NCI-H2107 (cell line): ENCODE measurements at regions not wholly inside any gene's neighbourhood (a gene's known extent, or its start where the extent isn't known, plus 50 kb on each side); places are given as distances from the start of the nearest gene placed in this dataset.

Experiments
- DNase-seq: peaks from one replicate; lab custom pipeline; 2025; lab: John Stamatoyannopoulos, UW

- no peak for DNase-seq
Measured at GRCh38 chr1:221371705-221372104, 370.2 kb downstream of the DUSP10 start.

- DNase-seq: no peak
Measured at GRCh38 chr1:221373795-221374194, 368.1 kb downstream of the DUSP10 start.

GRCh38 chr1:221376286-221376685 is 365.6 kb downstream of the DUSP10 start:
- no peak for DNase-seq

GRCh38 chr1:221381910-221382623 is 359.8 kb downstream of the DUSP10 start:
- DNase-seq: no peak

- no peak for DNase-seq
Measured at GRCh38 chr1:221392453-221392852, 349.4 kb downstream of the DUSP10 start.

GRCh38 chr1:221394011-221394544 is 347.8 kb downstream of the DUSP10 start:
- no peak for DNase-seq

- no peak for DNase-seq
Measured at GRCh38 chr1:221396526-221396925, 345.4 kb downstream of the DUSP10 start.

GRCh38 chr1:221397141-221397540 is 344.7 kb downstream of the DUSP10 start:
- no peak for DNase-seq

DNA sequence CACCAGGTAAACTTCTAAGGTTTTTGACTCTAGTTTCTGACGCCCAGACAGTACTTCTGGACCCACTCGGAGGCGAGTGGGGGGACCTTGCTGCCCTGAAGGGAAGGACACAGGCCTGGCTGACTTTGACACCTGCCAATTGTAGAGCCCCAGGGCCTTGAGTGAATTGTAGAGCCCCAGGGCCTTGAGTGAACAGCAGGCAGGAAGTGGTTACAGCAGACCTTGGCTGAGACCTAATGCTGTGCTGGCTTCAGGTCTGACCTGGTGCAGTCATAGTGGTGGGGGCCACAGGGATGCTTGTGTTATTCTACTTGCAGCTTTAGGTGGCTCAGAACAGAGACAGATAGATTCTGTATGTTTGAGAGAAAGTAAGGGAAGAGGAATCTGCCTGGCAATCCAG is 344.3 kb downstream of the DUSP10 start:
- no peak for DNase-seq

- DNase-seq: no peak
Measured at GRCh38 chr1:221405146-221405545, 336.7 kb downstream of the DUSP10 start.

- DNase-seq: no peak
Measured at GRCh38 chr1:221408117-221408803, 333.6 kb downstream of the DUSP10 start.

- no peak for DNase-seq
Measured at GRCh38 chr1:221411283-221411682, 330.6 kb downstream of the DUSP10 start.

DNA sequence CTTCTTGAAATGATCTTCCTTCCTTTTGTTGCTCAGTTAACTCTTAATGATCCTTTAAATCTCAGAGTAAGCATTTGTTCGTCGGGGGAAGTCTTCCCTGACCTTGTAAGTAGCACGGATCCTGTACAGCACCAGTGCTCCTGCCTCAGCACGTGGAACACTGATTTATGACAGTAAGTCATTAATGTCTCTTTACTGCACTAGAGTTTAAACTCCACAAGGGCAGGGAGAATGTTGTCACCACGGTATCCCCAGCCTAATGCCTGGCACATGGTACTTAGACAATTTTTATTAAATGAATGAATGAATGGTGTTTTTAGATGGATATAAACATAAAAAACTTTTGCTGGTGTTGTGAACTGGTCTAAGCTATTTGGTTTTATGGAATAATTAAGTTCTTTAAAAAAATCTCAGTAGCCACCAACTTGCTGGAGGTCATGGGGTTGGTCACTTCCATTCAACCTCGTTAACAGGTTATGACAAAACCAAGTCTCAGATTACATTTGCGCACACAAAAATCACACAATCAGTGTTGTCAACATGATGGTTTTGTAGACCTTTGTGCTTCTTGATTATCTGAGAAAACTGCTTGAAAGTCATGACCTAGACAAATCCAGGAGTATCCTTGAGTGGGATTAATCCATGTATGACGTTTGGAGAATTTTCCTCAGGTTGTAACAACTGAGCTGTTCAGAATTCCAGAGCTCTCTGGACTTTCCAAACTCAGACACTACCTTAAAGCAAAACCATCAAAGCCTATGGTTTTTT is 326.9 kb downstream of the DUSP10 start:
- DNase-seq: no peak

DNA sequence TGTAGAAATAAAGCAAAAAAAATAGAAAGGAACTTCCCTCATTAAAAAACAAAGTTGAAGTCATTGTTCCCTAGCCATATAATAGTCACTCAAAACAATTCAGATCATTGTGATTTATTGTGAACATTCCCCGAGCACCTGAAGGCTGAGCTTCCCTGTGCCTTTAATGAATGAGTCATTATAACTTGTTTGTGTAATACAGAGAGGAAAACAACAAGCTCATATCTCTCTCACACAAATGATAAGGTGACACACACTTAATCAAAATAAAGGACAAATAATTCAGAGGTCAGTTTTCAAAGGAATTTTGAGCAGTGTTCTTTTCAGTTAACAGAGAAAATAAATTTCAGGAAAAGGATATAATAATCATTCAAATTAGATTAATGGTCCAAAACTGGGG is 326.2 kb downstream of the DUSP10 start:
- DNase-seq: no peak

DNA sequence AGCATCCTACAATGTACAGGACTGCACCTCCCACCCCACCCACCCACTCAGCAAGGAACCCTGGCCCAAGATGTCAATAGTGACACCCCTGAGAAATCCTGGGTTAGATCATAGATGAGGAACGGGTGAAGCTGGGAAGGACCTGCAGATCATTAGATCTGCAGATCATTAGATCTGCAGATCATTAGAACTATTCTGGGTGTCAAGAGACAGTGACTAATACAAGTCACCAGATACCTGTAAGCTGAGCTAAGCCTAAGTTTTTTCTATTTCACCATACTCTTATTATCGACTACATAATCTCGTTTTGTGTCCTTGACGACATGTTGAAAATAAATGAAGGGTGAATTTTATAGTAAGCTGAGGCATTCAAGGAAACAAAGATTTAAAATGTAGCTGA is 325.7 kb downstream of the DUSP10 start:
- no peak for DNase-seq

GRCh38 chr1:221416723-221417122 is 325.2 kb downstream of the DUSP10 start:
- no peak for DNase-seq

DNA sequence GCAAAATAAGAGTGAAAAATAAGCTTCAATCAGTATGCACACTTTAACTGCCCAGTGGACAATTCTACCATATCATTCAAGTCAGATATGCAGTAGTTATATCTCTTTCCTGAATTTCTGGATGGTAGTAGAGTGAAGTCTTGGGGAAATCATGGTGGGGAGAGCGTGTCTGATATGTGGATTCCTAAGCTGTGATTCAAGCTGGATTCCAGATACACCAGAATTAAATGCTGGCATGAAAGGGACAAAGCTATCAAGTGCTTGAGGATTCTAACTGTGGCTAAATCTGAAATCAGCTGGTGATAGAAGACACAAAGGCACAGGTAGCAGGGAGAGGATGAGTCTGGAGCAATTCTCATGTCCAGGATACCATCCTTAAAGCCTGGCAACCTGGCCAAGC is 323.5 kb downstream of the DUSP10 start:
- no peak for DNase-seq

GRCh38 chr1:221419513-221420095 is 322.3 kb downstream of the DUSP10 start:
- no peak for DNase-seq

DNA sequence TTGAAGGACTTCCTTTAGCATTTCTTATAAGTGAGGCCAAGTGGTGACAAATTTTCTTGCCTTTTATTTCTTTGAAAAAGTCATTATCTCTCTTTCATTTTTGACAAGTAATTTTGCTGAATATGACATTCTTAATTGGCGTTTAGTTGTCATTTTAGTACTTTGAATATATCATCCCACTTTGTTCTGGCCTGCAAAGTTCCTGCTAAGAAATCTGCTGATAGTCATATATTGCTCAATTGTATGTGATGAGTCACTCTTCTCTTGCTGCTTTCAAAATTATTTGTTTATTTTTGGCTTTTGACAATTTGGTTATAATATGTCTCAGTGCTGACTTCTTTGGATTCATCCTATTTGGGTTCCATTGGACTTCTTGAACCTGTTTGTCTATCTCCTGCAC is 312.6 kb downstream of the DUSP10 start:
- DNase-seq: no peak

- no peak for DNase-seq
Measured at GRCh38 chr1:221430152-221430960, 311.5 kb downstream of the DUSP10 start.

DNA sequence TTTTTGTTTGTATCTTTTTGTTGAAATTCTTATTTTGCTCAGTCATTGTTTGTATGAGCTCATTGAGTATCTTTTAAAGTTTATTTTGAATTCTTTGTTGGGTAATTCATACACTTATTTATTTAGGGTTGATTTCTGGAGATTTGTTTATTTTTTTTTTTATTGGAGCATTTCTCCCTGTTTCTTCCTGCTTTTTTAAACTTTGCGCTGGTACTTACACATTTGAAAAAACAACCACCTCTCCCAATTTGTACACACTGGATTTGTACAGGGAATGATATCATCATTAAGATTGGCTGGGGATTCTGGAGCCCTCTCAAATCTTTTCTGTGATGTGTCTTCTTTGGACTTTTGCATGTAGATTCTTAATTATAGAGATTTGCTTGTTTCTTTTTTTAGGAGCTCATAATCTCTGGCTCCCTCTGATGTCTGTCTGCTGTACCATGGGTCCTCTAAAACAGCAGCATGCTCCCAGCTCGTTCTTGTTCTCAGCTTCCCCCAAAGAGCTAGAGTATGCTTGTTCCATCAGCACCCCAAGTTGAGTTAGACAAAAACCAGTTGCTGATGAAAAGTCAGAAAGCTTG is 310.7 kb downstream of the DUSP10 start:
- DNase-seq: no peak
